ENCODE measurements at regions not wholly inside any gene's neighbourhood (a gene's known extent, or its start where the extent isn't known, plus 50 kb on each side); places are given as distances from the start of the nearest gene placed in this dataset.
"Not testable (repeated sequence)": the region's sequence is repeated elsewhere in the genome, so short reads cannot be mapped to it uniquely, and the experiment has no call there.

DNA sequence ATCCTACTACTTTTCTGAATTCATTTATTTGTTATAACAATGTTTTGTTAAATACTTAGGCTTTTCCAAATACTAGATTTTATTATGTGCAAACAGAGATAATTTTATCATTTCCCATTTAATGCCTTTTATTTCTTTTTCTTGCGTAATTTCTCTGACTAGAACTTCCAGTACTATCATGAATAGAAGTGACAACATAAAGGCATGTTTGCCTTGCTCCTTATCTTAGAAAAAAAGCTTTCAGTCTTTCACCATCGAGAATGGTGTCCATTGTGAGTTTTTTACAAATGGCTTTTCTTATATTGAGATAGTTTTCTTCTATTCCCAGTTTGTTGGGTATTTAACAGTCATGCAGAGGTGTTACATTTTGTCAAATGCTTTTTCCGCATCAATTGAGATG is 453.1 kb upstream of the ZP4 start:
- H3K27ac ChIP-seq = no peak overlapping the region
- DNase-seq (ENCODE audit: low read depth, low spot score) = no peak

DNA sequence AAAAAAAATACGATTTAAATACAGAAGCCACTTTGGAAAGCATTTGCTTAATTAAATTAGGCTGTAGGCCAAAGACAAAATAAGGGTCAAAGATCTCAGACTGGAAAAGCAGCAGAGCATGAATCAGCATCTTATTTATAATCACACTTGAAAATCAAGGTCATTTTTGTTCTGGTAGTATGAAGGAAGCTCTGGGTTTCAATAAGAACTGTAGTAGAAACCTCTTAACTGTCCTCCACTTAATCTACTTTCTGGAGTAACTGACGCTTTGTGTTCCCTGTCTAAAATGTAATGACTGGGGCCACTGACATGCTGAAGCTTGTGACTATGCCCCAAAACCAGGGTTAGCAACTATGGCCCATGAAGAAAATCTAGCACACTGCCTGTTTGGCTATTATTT is 450.7 kb upstream of the ZP4 start:
- no peak for DNase-seq (ENCODE audit: low read depth, low spot score)
- no peak overlapping the region for H3K27ac ChIP-seq

GRCh38 chr1:238340989-238341388 is 450.3 kb upstream of the ZP4 start:
- DNase-seq (ENCODE audit: low read depth, low spot score) = no peak
- no peak overlapping the region for H3K27ac ChIP-seq

DNA sequence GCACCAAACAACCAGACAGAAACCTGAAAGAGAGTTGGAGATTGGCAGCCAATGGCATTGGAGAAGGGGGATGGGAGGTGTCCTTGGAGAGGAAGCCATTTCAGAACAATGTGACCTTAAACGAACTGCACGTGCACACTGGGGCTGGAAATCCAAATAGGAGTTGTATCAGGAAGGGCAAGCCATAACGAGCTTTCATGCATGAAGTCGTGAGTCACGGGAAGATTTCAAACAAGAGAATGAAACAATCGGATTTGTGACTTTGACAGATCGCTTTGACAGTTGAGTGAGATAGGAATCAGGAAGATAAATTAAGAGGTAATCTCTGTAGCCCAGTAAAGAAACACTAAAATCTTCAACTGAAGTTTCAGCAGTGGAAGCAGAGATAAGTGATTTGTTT is 445.8 kb upstream of the ZP4 start:
- H3K27ac ChIP-seq = no peak overlapping the region
- DNase-seq (ENCODE audit: low read depth, low spot score) = peak; percentile 1

GRCh38 chr1:238334170-238334569 is 443.4 kb upstream of the ZP4 start:
- no peak overlapping the region for H3K27ac ChIP-seq
- DNase-seq (ENCODE audit: low read depth, low spot score) = no peak

DNA sequence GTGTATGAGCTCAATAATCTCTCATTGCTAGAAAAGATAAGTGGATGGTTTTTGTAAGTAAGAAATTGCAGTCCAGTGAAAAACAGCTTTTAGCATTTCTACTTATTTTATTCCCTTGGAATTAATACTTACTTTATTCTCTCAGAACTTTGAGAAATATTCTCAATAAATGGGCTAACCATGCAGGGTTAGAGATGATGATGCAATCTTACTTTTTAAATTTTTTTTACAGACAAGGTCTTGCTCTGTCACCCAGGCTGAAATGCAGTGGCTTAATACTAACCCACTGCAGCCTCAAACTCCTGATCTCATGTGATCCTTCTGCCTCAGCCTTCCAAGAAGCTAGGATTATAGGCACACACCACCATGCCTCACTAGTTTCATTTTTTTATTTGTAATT is 440.8 kb upstream of the ZP4 start:
- no peak for DNase-seq (ENCODE audit: low read depth, low spot score)
- H3K27ac ChIP-seq = no peak overlapping the region

GRCh38 chr1:238329671-238330070 is 438.9 kb upstream of the ZP4 start:
- H3K27ac ChIP-seq = no peak overlapping the region
- no peak for DNase-seq (ENCODE audit: low read depth, low spot score)

DNA sequence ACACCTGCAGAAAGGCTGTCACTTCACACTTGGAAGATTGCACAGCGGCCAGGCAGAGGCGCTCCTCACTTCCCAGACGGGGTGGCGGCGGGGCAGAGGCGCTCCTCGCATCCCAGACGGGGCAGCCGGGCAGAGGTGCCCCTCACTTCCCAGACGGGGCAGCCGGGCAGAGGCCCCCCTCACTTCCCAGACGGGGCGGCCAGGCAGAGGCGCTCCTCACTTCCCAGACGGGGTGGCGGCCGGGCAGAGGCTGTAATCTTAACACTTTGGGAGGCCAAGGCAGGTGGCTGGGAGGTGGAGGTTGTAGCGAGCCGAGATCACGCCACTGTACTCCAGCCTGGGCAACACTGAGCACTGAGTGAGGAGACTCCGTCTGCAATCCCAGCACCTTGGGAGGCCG is 436.3 kb upstream of the ZP4 start:
- not testable (repeated sequence) for H3K27ac ChIP-seq; DNase-seq (ENCODE audit: low read depth, low spot score)

GRCh38 chr1:238326479-238326878 is 435.8 kb upstream of the ZP4 start:
- not testable (repeated sequence) for H3K27ac ChIP-seq; DNase-seq (ENCODE audit: low read depth, low spot score)

DNA sequence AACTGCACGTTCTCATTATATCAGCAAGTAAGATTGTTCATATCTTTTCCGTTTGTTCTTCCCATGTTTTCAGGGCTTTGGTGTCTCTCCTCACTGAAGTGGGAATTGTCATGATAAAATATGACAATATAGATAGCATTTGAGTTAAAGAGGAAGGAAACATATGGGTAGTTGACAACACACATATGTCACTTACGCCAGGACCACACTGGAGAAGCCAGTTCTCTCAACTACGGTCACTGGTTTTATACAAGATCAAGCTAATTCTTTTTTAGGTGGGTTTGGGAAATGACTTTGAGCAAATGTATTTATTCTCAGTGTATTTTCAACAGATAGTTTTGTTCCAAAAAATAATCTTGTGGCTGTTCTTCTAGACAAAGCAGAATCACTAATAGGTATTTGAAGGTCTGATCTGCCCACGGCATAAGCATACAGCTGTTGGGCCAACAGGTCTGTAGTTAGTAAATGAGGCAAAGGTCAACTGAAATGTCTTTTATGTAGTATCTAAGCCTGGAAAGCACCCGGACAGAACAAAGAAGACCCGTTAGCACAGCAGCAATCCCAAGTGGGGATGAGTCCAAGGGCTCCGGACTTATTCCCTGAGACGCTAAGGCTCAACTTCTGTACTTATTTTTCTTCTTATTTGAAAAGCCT is 433.6 kb upstream of the ZP4 start:
- no peak overlapping the region for H3K27ac ChIP-seq
- no peak for DNase-seq (ENCODE audit: low read depth, low spot score)

DNA sequence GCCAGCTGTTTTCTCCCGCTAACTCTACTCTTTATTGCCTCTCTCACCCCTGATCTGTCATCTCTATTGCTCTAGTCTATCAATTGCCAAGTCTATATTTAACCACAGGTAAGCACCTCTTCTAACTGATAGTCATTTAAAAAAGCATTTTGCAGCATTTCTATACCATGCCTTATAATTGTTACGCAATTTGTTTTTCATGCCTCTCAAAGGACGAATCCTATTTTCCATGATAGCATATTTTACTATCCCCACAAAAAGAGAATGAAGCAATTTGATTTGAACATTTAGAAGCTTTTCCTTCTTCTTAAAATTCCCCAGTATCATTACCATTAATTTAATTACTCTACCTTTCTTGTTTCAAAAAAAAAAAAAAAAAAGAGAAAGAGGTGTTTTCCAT is 432.8 kb upstream of the ZP4 start:
- no peak overlapping the region for H3K27ac ChIP-seq
- no peak for DNase-seq (ENCODE audit: low read depth, low spot score)

DNA sequence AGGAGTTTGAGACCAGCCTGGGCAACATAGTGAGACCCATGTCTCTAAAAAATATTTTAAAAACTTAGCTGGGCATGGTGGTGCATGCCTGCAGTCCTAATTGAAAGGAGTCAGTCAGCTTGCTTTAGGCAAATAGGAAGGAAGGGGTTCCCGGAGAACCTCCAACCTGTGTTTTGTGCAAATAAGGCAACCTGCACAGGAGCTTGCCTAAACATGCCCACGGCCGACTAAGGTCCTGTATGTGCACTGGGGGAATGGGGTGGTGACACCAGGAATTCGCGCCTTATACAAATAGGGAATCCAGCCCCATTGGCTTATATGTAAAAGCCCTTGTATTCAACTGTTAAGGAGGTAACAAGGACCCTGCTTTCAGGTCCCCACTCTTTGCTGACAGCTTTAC is 429.2 kb upstream of the ZP4 start:
- no peak overlapping the region for H3K27ac ChIP-seq
- no peak for DNase-seq (ENCODE audit: low read depth, low spot score)

DNA sequence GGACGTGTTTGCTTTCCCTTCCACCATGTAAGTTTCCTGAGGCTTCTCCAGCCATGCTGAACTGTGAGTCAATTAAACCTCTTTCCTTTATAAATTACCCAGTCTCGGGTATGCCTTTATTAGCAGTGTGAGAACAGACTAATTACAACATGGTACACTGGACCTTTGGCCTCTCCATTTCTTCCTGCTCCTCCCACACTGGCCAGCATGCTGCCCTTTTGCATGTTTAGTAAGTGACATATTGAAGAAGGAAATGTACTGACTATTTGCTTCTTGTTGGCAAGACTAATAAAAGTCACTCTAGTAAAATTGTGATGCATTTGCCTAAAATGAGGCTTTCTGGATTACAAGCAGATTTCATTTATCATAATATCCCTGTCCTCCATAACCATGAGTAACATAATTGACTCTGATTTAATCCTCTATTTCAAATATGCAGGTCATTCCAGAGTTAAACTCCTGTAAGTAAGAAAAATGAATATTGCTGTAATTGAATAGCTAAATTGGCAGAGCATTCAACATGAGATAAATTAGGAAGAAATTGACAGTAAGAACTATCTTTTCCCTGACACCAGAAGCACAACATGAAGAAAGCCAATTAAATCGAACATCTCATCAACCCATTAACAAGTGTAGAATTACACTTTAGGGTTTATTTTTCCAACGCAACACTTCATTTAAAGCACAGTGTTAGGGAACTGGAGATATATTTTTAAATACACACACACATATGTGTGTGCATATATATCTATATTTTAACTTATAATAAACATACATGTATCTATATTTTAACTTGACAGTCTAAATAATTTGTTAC is 427.8 kb upstream of the ZP4 start:
- no peak overlapping the region for H3K27ac ChIP-seq
- DNase-seq (ENCODE audit: low read depth, low spot score) = no peak

DNA sequence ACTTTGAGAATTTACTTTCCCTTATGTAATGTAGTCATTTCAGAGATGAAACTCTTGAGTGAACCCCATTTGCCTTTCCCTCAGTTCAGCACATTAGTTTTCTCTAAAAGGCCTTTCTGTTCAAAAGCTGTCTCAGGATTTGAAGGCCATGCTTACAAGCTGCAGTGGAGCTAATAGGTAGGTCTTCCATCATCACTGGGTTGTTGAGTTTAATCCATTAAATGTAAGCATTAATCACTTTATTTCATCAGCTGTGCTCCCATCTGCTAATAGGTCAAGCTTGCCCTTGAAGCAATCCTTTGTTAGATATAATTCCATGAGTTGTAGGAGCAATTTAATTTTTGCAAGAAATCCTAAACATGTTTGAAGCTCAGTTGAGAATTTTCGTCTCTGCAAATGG is 422.2 kb upstream of the ZP4 start:
- DNase-seq (ENCODE audit: low read depth, low spot score) = no peak
- no peak overlapping the region for H3K27ac ChIP-seq

- no peak overlapping the region for H3K27ac ChIP-seq
- no peak for DNase-seq (ENCODE audit: low read depth, low spot score)
These were observed 415.7 kb upstream of the ZP4 start for GRCh38 chr1:238306411-238306810.

DNA sequence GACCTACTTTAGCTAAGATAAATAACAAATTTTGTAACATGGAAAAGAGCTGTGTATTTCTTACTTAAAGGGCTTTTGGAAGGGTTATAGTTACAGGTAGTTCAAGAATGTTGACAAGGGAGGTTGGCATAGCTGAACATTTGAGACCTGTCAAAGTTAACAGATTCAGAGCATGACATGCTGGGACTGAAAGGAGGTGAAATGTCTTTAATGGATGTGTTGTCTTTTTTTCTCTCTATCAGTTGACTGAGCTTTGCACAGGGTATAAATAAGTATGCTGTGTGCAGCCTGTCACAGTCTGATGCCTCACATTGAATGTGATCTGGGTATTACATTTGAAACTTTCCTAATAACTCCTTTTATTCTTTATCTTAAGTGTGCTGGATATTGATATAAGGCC is 411.9 kb upstream of the ZP4 start:
- no peak for DNase-seq (ENCODE audit: low read depth, low spot score)
- H3K27ac ChIP-seq = no peak overlapping the region

DNA sequence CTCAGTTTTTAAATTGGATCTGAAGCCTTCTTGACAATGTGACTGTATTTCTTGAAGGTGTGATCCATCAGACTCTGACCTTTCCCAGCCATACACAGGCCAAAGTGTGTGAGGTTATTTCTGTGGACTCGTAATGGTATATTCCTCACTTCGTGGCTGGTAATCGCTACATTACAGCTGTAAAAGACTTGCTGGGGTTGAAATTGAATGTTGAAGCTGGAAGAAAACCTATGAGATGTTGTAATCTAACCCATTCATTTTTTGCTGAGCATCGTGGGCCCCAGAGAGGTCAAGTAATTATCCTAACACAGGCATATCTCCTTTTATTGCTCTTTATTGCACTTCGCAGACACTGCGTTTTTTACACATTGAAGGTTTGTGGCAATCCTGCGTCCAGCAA is 405.6 kb upstream of the ZP4 start:
- DNase-seq (ENCODE audit: low read depth, low spot score) = no peak
- H3K27ac ChIP-seq = no peak overlapping the region

DNA sequence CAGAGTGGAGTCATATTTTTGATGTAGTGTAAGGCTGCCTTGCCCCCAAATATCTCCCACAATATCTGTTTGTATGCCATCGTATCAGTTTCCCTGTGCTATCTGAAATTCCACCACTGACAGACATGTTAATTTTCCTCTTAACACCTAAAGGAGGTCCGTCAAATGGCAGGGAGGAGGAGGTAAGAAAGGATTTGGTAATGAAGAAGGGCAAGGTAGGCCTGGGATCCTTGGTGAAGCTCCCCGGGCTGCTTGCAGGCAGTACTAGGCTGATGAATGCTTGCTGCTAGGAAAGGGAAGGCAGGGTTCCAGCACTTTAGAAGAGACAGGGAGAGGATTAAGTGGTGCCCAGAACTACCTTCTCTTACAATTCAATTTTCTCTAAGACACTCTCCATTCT is 402.4 kb upstream of the ZP4 start:
- no peak for DNase-seq (ENCODE audit: low read depth, low spot score)
- no peak overlapping the region for H3K27ac ChIP-seq

GRCh38 chr1:238281418-238281817 is 390.7 kb upstream of the ZP4 start:
- no peak overlapping the region for H3K27ac ChIP-seq
- no peak for DNase-seq (ENCODE audit: low read depth, low spot score)

DNA sequence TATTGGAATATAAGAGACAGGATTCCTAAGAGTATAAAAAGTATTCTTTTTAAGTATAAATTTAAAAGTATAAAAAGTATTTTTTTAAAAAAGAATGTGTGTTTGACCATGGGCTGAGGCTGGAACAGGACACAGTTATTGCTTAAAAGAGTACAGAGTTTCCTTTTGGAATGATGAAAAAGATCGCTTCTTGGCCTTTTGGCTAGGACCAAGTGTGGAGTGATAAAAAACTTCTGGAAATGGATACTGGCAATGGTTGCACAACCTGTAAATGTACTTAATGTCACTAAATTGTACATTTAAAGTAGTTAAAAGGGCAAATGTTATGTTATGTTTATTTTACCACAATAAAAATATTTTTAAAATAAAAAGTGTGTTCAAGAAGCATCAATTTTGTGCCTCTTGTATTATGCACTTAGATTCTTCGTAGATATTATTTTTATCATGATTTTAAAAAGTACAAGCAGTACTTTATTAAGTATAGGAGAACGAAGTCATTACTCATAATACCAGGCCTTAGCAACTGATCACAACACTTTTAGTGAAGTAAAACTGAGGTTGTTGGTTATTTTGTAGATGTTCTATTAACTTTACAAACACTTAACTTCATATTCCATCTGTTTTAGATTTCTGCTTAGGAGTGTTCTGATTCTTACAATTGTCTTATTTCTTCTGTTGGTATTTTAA is 389.1 kb upstream of the ZP4 start:
- DNase-seq (ENCODE audit: low read depth, low spot score) = no peak
- H3K27ac ChIP-seq = no peak overlapping the region

DNA sequence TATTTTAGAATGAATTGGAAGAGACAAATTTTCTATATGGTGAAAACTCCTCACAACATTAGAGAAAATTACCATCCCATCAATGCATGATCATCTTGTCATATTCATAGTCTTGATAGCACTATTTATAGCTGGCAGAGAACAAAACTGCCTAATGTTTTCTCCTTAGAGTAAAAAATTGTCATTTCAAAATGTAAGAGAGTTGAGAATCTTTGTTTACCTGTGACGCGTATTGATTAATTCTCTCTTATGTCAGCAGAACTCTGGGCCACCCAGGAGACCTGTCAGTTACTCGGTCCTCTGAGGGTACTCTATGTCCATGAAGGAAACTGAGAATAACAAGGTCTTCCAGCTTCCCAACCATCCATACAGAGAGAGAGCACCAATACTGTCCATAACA is 381.4 kb upstream of the ZP4 start:
- no peak for DNase-seq (ENCODE audit: low read depth, low spot score)
- no peak overlapping the region for H3K27ac ChIP-seq

DNA sequence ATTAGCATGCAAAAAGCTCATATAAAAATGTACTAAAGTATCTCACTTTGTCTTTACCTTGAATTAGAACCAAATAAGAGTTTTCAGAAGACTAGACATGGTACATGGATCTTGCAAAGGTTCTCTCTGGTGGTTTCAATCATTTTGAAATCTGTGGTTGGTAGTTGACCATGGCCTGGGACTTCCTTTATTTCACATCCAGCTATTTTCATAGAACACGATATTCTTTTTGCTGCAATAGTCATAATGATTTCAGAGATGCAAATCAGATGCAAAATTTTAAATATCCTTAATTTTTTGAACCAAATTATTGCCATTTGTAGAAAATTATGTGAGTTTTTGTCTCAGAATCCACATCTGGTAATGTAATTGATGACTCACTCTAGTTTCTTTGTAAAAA is 375.1 kb upstream of the ZP4 start:
- no peak overlapping the region for H3K27ac ChIP-seq
- no peak for DNase-seq (ENCODE audit: low read depth, low spot score)
